Upper lobe of left lung (tissue), 4 donors: ENCODE measurements at regions not wholly inside any gene's neighbourhood (a gene's known extent, or its start where the extent isn't known, plus 50 kb on each side); places are given as distances from the start of the nearest gene placed in this dataset.
"Not testable (repeated sequence)": the region's sequence is repeated elsewhere in the genome, so short reads cannot be mapped to it uniquely, and the experiment has no call there.

Experiments
- CTCF ChIP-seq, 6 experiments: fragments of 450-650 bp in 4 of 6; fragments of 200-600 bp in 2 of 6; sonication (generic) in 2 of 6; IDR thresholded peaks; one replicate each; pipeline ENCODE4 v1.5.1; 2016 to 2019; ENCODE audit warnings: antibody characterized with exemption in 6 of 6
- POLR2A ChIP-seq, 4 donors: fragments of 450-650 bp; IDR thresholded peaks; one replicate each; pipeline ENCODE4 v1.5.1; 2016 to 2017; ENCODE audit warnings: antibody characterized with exemption in 4 of 4, mild to moderate bottlenecking in 2 of 4

GRCh38 chr9:103357980-103358379 is 362.8 kb downstream of the CYLC2 start:
- not testable (repeated sequence) for TF ChIP-seq POLR2A, CTCF (IDR thresholded peaks at IDR 0.05)
